HG03060 (cell line): ENCODE measurements at regions not wholly inside any gene's neighbourhood (a gene's known extent, or its start where the extent isn't known, plus 50 kb on each side); places are given as distances from the start of the nearest gene placed in this dataset.
"Not testable (repeated sequence)": the region's sequence is repeated elsewhere in the genome, so short reads cannot be mapped to it uniquely, and the experiment has no call there.

Experiments
- ATAC-seq: cut with Tn5 transposase; IDR thresholded peaks from one replicate; pipeline ENCODE4 v1.9.1; 2021; ENCODE audit warnings: low read depth, moderate number of reproducible peaks; ENCODE audit not compliant: unreplicated experiment

- no peak for ATAC-seq
Observed at GRCh38 chr1:181170194-181170593, 81.7 kb downstream of the IER5 start.

DNA sequence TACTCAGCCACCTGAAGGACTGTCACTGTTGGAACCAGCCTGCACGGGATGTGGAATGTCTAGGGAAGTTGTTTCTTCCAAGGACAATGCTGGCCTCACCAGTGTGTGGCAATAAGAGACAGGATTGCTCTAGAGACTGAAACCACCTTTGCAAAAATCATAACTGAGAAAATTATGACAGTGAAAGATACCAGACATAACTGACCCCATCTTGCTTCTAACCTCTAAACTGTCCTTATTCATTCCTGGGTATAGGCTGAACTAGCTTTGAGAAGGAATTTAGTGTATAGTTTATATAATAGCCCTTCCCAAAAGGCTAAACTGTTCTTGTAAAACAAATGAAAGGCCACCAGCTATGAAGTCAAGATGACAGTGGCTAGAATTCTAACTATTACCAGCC is 83.6 kb downstream of the IER5 start:
- no peak for ATAC-seq

DNA sequence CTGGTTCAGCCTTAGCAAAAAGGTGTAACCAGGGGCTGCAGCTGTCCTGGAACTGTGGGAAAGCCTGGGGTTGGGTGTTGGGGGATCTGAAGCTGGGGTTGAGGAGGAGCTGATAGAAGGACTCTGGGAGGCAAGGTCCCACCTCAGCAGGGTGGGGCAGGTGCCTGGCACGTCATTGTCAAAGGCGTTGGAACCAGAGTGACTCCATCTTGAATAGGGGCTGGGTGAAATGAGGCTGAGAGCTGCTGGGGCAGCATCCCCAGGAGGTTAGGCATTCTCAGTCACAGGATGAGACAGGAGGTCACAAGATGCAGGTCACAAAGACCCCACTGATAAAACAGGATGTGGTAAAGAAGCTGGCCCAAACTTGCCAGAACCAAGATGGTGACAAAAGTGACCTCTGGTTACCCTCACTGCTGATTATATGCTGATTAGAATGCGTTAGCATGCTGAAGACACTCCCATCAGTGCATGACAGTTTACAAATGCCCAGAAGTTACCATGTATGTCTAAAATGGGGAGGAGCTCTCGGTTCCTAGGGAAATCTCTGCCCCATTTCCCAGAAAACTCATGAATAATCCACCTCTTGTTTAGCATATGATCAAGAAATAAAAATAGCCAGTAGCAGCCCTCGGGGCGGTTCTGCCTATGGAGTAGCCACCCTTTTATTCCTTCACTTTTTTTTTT is 85.4 kb downstream of the IER5 start:
- no peak for ATAC-seq

- no peak for ATAC-seq
Observed at GRCh38 chr1:181174861-181175260, 86.4 kb downstream of the IER5 start.

- ATAC-seq = no peak
Observed at GRCh38 chr1:181175356-181175910, 86.9 kb downstream of the IER5 start.

- ATAC-seq = no peak
Observed at GRCh38 chr1:181175955-181176354, 87.5 kb downstream of the IER5 start.

GRCh38 chr1:181178241-181178879 is 89.9 kb downstream of the IER5 start:
- ATAC-seq = no peak

- no peak for ATAC-seq
Observed at GRCh38 chr1:181179279-181179986, 90.9 kb downstream of the IER5 start.

- ATAC-seq = no peak
Observed at GRCh38 chr1:181179987-181180365, 91.5 kb downstream of the IER5 start.

DNA sequence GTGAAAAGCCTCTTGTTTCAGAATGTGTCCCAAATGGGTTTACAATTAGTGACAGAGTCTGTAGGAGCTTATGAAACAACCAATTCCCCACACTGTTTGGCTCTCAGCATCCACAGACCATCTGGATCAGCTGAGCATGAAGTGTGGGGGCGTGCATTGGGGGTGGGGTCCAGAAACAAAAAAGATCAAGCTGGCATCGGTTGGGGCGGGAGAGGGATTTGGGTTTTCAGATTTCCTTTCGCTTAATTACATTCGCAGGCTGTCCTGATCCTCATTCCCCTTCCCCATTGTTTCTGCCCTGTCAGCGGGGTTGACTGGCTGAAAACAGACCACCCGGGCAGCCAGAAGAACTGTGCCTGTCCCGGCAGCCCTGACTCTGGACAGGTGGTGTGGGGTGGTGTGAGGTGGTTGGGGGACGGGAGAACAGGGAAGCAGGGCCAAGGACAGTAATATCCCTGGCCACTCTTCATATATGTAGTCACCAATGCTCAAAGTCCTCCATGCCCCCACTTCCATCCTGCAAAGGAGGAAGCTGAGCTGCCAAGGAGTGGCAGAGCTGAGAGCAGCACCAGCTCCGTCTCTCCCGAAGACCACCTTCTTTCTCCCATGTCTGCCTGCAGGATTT is 92.0 kb downstream of the IER5 start:
- ATAC-seq = no peak

DNA sequence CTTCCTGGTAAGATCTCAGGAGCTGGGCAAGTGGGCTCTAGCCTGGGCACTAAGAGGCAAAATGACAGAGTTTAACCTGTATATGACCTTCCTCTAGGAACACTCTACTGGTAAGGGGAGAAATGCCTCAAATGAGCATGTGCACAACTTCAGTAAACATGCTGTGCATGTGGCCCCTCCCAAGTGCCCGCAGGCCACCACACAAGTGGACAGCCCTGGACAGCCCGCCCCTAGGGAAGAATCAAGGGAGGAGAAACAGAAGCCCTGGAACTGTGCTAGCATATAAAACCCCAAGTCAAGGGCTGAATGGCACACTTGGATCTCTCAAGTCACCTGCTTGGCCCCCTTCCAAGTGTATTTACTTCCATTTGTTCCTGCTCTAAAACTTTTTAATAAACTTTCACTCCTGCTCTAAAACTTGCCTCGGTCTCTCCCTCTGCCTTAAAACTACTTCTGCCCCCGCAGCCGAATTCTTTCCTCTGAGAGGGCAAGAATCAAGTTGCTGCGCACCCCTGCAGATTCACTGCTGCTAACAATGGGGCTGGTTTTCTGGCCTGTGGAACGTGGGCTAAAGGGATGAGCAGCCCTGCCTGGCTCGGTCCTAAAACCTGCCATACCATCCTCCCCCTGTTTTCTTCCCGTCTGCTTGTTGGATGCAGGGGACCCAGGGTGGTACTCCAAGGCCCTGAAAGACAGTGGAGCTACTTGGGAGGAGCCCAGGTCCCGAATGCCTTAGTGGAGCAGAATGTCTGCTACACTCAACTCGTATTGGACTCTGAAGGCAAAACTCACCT is 93.5 kb downstream of the IER5 start:
- ATAC-seq = no peak

DNA sequence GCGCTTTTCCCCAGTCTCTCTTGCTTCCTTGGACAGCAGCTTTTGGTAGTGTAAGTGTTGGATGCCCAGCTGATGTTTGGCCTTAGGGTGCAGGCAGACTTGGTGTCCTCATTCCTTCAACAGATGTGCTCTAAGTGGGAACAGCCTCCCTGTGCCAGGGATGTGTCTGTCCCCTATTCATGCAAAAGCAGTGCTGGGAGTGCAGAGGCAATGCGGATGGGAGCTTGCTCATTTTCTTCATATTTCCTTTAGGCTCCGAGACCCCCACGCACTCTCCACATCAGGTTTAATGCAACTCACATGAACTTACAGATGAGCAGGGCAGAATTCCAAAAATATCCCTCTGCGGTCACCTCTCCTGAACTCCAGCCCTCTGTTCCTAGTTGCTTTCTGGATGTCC is 96.1 kb downstream of the IER5 start:
- no peak for ATAC-seq

GRCh38 chr1:181185461-181185860 is 97.0 kb downstream of the IER5 start:
- ATAC-seq = no peak

GRCh38 chr1:181186133-181186532 is 97.6 kb downstream of the IER5 start:
- ATAC-seq = not testable (repeated sequence)

DNA sequence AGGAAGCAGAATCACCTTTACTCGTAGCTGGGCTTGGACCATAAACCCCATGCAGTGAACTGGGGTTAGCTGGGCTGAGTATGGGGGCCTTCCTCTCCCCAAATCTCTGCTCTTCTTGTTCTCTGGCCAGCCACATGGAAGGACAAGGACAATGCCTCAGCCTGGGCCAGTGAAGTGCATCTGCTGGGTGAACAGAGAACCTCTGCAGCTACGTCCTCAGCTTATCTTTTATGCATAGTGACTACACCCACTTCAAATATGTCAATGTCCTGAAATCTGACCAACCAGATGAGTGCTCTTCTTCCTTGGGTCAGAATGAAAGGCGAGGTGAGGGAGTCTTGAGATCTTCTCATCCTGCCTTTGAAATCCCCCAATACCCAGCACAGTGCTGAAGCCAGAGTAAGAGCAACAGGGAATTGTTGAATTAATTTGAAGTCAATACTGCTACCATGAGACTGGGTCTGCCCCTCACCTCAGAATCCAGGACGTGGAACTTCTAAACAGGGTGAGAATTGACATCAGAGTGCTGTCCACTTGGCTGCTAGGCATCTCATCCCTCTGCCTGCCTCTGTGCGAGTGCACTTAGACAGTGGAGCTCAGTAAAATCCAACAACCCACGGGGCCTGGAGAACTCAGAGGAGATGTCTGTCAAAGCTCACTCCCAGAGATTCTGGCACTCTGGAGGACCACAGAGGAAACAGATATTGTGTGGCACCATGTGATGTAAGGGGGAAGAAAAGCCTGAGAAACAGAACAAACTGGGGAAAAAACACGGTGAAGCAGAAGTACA is 99.0 kb downstream of the IER5 start:
- ATAC-seq = no peak

DNA sequence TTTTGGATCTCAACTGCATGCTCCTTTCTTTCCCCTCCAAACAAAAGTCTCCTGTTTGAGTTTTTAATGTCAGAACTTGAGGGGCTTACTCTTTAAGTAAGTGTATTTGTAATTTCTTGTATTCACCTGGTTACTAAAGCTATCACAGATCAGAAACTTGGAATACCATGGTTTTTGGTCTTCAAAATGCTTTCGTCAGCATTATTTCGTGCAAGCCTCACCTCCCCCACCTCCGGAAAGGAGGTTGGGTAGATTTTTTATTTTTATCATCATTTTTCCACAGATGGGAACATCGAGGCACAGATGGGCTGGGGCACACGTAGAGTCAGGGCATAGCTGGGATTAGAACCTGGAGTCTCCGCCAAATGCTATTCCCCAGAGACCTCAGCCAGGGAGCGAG is 100.7 kb downstream of the IER5 start:
- ATAC-seq = no peak

DNA sequence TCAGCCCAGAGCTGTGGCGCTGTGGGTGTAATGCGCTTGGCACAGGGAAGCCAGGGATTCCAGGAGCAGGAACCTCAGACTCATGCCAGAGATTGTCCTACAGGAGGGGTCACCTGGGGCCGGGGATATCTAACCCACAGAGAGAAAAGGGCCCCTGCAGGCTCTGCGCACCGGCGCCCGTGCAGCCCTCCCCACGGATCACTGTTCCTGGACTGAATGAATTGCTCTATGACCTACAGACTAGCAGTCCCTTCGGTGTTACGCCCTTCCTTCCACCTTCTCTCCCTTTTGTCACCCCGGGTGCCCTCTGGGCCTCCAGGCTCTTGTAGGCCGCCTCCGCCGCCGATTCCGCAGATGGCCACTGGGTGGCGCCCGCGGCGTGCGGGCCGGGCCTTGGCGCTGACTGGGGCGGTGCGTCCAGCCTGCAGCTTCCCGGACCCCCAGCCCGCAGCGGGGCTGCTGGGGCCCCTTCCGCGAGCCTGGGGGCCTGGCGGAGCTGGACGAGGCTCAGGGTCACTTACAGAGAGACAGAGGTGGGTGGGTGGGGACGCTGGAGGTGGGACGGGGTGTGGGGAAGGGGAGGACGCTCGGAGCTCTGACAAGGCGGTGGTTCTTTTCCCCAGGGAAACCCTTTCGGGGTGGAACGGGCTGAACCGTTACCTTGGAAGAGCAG is 101.3 kb downstream of the IER5 start:
- ATAC-seq = no peak

GRCh38 chr1:181190364-181191035 is 102.0 kb downstream of the IER5 start:
- ATAC-seq = no peak
